ENCODE measurements at regions not wholly inside any gene's neighbourhood (a gene's known extent, or its start where the extent isn't known, plus 50 kb on each side); places are given as distances from the start of the nearest gene placed in this dataset.

DNA sequence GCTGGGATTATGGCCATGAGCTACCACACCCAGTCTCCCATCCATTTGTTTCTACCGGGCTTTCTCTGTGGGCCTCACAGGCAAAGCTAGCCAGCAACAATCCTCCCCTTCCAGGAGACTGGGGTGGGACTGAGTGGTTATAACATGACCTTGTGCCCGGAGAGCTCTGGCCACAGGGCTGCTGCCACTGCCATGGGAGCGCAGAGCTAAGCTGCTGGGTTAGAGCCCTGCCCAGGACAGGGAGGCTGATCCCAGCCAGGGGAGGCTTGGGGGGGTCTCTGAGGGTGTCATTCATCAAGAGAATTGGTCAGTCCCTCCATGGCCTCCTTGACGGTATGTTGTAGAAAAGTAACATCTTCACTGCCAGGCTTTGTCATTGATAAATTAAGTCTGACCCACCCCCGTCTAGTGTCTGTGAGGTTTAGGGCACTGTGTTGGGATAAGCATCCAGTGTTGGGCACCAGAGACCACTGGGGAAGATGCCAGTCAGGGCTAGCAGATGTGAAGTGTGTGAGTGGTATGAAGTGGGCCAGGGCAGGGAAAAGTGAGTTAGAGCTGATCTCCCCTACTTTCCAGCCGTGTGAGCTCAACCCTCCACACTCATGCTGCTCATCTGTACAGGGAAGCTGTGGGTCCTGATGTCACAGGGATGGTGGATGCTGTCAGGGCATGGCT is 368.4 kb upstream of the HS6ST1 start:
- DNase-seq (ENCODE audit: low read depth in 2 of 2) = no peak

DNA sequence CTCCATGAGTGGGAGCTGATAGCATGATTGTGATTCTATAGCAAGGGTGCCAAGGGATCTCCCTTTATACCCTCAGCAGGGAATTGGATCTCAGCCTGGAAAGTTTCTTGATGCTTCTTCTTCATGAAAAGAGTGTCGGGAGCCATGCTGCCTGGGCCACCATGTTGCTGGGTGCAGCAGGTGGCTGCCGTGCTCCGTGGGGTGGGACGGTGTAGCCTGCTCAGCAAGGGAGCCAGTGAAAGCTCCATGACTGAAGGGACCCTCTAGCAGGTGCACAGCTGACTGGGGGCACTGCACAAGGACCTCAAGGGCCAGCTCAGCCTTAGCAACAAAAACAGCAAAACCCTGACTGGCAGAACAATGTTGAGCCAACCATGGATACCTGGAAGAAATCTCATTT is 368.9 kb upstream of the HS6ST1 start:
- no peak for DNase-seq (ENCODE audit: low read depth in 2 of 2)

DNA sequence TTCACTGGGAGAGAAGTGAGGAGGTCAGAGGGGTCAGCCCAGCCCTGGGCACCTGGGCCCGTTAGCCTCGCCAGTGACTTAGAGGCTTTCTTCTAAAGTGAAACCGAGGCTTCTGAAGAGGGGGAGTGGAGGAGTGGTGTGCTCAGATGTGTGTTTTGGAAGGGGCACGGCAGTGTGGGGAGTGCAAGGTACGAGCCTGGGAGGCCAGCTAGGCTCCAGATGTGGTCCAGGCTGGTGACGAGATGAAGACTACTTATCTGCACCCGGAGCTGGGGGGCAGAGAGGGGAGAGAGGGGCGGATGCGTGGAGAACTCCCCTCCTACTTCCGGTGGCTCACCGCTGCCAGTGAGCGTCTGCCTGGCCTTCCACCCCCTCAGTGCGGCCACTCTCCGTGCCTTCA is 371.3 kb upstream of the HS6ST1 start:
- DNase-seq (ENCODE audit: low read depth in 2 of 2) = no peak

DNA sequence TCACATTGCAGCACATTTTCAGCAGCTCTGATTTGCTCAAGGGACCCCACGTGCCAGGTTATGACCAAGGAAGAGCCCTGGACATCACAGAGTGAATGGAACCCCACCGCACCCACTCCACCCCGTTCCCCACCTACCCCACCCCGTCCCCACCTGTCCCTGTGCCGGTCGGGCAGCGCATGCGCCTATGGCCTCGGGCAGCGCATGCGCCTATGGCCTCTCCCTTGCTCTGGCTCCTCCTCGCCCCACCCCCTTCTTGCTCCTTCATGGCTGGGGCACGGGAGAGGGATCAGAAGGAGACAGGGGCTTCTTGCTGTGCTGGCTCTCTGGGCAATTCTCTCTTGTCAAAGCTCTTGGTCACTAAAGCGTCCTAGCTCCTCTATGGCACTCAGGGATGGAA is 371.8 kb upstream of the HS6ST1 start:
- DNase-seq (ENCODE audit: low read depth in 2 of 2) = no peak

DNA sequence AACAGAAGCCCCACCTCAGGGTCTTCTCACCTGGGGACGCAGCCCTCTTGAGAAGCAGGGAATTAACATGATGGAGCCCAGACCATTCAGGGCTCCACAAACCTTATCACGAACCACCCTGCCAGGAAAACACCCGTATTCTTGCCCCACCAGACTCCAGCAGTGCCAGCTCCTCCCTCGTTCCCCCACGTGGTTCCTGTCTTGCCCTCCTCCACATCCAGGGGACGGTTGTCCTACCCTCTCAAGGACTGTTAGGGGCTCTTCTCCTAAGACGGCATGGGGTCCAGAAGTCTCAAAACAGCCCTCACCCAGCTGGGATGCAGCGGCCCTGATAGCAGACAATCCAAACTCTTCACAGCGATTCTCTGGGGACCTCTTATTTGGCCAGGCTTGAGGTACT is 372.2 kb upstream of the HS6ST1 start:
- no peak for DNase-seq (ENCODE audit: low read depth in 2 of 2)

DNA sequence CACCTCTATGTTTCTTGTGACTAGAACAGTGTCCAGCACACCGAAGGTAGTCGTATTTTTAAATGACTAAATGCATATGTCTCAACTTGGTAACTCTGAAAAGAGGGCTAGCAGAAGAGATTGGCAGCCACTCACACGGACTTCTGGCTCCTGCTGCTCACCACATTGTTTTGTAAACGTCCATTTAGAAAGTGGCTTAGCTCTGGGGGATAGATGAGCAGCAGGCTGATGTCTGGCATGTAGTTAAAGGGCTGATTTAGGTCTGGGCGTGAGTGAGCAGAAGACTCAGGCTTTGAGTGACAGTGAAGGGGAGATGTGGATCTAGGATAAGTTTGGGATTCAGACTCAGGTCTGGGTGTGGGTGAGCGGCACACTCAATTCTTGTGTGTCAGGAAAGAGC is 372.9 kb upstream of the HS6ST1 start:
- DNase-seq (ENCODE audit: low read depth in 2 of 2) = no peak

DNA sequence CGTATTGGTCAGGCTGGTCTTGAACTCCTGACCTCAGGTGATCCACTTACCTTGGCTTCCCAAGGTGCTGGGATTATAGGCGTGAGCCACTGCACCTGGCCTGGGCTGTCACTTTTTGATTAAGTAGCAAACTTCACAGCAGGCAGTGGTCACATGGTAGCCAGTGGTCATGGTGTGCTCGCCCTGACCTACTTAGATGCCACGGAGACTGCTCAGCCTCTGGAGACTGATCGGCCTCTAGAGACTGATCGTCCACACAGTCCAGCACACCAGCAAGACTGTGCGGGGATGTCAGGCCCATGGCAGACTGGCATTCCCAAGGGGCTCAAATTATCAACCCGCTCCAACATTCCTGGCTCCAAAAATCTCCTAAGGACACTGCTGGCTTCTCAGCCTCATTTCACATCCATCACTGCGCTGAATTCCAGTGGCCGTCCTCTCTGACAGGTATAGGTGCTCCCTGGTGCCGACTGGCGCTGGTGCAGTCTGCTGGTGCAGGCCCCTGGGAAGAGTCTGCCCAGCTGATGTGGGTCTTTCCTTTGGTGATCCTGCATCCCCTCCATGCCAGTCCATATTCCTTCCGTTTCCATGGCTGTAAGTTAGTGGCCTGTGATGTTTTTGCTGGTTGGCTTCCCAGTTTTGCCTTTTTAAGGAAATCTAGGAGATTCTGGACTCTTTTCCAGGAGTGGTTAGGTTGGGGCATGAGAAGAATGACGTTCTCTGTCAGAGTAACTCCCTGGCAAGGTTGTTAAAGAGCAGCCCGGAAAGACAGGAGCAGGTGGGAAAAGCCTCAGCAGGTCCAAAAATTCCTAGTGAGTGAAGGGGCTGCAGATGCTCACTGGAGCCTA is 374.5 kb upstream of the HS6ST1 start:
- no peak for DNase-seq (ENCODE audit: low read depth in 2 of 2)

DNA sequence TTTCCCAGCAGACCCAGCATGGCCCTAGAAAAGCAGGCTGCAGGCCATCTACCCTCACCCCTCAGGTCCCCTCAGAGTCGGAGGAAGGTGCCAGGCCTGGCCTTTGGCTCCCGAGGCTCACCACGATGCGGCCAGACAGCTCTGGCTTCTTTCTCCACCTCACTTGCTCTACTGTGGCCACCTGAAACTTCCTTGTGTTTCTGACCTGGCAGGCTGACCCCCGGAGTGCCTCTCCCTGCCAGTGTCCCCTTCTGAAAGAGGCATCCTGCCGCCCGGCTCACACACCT is 375.0 kb upstream of the HS6ST1 start:
- DNase-seq (ENCODE audit: low read depth in 2 of 2) = no peak

DNA sequence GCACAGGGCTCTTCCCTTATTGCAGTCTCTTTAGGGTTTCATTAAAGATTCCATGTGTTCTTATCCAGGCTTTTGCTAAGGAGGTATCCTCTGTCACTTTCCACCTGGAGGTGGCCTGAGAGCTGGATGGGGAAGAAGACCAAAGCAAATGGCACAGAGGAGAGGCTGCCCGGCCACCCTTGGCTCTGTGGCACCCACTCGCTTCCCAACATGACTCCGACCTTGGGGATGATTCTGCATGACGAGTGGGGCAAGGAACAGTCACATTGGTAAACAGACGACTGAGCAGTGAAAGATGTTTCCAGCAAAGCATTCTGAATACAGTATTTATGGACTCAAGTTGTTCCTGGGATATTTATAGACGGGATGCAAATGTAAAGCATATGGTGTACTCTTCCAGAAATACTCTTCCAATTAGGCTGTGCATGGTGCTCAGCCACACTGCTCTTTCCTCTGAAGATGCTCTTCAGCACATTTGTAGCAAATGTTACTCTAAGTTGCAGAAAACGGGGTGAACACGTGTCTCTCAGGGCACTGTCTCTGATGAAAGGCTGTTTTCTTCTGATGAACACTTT is 377.1 kb upstream of the HS6ST1 start:
- peak in 1 of 2 experiments; percentile 3 for DNase-seq (ENCODE audit: low read depth in 2 of 2)

DNA sequence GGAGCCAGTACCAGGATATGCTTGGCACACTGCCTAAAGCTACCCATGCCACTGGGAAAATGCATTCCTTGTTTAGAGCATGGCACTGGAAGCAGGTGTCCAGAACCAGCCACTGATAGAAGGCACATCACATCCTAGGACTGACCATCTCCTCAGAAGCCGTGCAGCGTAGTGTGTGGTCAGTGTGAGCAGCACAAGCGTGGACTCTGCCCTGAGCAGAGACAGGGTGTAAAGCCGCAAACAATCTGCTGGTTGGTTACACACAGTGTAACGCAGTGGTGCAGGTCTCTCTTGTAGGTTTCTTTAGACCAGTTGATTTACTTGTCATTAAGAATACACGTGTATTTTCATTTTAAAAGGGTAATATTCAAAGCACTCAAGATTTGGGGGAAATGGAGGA is 377.8 kb upstream of the HS6ST1 start:
- no peak for DNase-seq (ENCODE audit: low read depth in 2 of 2)

DNA sequence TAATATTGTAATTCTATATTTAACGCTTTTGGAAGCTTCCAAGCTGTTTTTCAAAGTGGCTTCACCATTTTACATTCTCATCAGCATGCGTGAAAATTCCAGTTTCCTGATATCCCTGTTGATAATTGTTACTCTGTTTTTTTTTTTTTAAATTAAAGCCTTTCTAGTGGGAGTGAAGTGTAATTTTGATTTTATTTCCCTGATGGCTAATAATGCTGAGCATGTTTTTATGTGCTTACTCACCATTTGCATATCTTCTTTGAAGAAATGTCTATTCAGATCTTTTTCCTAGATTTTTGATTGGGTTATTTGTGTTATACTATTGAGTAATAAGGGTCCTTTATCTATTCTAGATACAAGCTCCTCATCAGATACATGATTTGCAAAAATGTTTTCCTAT is 382.8 kb upstream of the HS6ST1 start:
- DNase-seq (ENCODE audit: low read depth in 2 of 2) = no peak

DNA sequence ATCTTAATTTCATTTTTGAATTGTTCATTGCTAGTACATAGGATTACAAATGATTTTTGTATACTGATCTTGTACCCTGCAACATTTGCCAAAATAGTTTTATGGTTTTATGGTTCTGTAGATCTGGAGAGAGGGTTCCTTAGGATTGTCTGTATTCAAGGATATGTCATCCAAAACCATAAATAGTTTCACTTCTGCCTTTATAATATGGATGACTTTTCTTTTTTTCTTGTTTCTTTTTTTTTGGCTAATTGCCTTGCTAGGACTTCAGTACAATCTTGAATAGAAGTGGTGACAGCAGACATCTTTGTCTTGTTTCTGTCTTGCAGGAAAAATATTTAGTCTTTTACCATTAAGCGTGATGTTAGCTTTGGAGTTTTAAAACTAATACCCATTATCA is 383.9 kb upstream of the HS6ST1 start:
- no peak for DNase-seq (ENCODE audit: low read depth in 2 of 2)

DNA sequence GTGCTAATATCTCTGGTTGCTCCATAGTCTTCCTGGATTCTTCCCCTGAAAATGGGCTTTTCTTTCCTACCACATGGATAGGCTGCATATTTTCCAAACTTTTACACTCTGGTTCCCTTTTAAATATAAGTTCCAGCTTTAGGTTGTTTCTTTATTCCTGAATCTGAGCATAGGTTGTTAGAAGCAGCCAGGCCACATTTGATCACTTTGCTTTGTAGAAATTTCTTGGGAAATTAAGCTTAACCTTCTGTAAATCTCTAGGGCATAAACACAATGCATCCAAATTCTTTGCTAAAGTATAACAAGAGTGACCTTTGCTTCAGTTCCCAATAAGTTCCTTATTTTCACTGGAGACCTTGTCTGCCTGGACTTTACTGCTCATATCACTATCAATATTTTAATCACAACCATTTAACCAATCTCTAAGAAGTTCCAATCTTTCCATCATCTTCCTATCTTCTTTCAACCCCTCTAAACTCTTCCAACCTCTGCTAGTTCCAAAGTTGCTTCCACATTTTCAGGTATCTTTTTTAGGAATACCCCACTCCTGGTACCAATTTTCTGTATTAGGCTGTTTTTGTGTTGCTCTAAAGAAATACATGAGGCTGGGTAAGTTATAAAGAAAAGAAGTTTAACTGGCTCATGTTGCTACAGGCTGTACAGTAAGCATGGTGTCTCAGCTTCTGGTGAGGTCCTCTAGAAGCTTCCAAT is 389.6 kb upstream of the HS6ST1 start:
- DNase-seq (ENCODE audit: low read depth in 2 of 2) = no peak

DNA sequence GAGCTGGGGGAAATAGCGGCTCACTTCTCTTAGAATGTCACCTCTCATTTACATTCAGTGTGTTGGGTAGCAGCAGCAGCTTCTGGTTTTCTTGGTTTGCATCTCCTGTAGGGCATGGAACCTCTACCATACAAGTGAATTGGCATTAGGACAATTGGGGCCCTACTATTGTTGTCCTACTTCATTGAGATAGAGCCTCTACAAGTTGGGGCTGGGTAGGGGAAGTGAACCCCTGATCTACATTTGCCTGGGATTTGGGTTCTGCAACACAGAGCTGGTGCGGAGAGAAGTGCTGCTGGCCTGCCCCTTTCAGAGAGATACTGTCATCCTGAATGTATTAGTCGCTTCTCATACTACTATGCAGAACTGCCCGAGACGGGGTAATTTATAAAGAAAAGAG is 391.6 kb upstream of the HS6ST1 start:
- no peak for DNase-seq (ENCODE audit: low read depth in 2 of 2)

DNA sequence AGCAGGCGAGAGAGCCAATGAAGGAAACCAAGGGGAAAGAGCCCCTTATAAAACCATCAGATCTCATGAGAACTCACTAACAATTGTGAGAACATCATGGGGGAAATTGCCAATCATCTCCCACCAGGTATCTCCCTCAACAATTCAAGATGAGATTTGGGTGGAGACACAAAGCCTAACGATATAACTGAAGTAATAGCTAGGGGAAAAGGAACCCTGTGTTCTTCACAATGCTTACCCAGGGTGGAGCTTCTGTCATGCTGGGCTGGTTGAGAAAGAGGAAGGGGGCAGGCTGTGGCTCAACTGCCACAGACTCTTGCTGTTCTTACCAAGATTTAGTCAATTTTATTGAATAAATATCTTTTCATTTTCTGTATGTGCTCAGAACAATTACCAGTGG is 392.1 kb upstream of the HS6ST1 start:
- no peak for DNase-seq (ENCODE audit: low read depth in 2 of 2)

DNA sequence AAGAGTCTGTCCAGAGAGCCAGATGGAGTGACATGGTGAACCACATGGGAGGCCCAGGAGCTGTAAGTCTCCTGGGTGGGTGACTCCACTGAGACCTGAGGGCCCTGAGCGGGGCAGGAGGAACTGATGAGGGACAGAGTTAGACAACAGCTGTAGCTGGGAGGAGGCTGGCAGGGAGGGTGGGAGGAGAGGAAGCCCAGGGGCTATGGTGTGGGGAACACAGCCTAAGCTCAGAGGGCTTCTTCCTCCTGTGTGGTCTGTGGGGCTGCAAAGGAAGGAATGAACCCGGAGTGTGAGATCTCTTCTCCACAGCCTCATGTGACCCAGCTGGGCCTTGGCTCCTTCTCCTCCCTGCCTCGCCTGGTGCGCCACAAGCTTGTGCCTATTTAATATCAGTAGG is 395.6 kb upstream of the HS6ST1 start:
- DNase-seq (ENCODE audit: low read depth in 2 of 2) = no peak

DNA sequence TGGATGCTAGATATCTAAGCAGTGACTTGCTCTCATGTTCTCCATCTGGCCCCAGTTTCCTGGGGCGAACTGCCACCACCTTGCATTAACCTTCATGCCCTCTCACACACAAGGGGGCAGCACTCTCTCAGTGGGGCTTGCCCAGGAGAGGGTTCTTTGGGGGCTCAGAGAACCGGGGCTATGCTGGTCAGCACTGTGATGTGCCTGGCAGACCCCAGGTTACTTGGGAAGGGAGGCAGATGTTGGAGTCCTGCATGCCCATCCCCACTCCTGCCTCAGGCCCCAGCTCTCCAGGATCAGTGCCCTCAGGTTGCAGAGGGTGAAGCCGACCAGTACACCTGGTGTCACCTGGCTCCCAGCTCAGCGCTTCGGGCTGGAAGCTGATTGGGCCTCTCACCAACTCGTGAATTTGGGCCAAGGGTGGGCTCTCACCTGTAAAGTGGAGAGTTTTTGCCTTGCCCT is 396.2 kb upstream of the HS6ST1 start:
- no peak for DNase-seq (ENCODE audit: low read depth in 2 of 2)

DNA sequence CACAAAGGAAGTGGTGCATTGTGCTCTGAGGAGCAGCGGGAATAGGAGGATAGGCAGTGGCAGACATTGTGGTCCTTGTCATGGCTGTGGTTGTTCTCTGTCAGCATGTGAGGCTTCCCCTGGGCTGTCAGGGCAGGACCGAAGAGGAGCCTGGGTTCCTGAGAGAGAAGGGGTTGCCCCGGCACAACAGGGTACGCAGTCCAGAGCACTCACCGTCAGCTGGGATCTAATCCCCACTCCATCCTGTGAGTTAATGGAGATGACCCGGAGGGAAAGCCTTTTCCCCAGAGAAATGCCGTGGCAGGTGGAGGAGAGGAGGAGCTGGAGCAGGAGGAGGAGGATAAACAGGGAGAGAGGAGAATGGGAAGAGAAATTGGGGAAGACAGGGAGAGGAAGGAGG is 396.7 kb upstream of the HS6ST1 start:
- no peak for DNase-seq (ENCODE audit: low read depth in 2 of 2)

DNA sequence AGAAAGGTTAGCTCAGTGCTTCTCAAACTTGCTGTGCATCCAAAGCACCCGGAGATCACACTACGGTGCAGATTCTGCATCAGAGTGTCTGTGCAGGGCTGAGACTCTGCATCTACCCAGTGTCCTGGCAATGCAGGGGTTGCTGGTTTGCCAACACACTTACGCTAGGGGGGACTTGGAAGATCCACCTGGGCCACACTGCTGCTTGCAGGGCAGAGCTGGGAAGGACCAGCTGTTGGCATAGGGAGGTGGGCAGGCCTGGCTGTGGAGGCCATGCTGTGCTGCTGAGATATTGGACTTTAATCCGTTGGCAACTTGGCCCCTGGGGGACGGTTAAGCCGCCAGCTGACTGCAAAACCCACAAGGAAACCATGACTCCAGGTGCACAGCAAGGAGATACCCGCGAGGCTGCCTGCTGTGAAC is 397.6 kb upstream of the HS6ST1 start:
- DNase-seq (ENCODE audit: low read depth in 2 of 2) = no peak

DNA sequence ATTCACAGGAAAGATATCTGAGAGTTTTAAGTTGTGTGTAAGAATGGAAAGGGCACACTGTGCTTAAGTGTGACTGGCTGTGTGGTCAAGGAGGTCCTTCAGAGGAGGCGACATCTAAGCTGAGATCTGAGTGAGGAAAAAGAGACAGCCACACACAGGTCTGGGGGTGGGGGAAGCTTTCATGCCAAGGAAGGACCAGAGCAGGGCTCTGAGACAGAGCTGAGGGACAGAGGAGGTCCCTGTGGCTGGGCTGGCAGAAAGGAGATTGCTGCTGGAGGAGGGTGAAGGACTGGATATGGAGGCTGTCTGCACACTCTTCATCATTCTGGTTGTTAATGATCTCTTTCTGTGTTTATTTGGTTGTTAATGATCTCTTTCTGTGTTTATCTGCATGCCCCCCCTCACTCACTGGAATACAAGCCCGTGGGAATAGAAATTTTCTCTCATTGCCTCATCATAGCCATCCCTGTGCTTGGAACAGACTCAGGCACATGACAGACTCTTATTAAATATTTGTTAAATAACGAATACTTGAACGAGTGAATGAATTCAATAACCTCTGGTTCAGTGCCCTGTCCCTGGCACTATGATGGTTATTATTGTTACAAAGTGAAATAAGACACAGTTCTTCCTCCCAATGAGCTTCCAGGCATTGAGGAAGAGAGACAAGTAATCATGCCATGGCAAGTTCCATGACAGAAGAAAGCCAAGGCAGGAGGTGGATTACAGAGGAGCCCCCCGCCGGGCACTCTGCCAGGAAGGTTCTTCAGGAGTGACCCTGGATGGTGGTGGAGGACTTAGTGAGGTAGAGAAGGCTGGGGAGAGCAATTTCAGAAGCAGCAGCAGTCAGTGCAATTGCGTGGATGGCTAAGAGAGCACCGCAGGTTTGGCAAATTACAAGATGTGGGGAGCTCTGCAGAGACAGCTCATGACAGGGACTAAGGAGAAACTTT is 399.4 kb upstream of the HS6ST1 start:
- DNase-seq (ENCODE audit: low read depth in 2 of 2) = no peak

Data from fibroblast of skin of left biceps (primary cell).